ENCODE measurements at regions not wholly inside any gene's neighbourhood (a gene's known extent, or its start where the extent isn't known, plus 50 kb on each side); places are given as distances from the start of the nearest gene placed in this dataset.

GRCh38 chr2:15018814-15019213 lies 386.3 kb downstream of the LRATD1 start:
- no peak for TF ChIP-seq EP300 (IDR thresholded peaks at IDR 0.05; ENCODE audit: borderline replicate concordance in 1 of 2, control insufficient read depth in 1 of 2, low read depth in 2 of 2, low read length in 2 of 2)
- no peak for TF ChIP-seq POLR2A (IDR thresholded peaks at IDR 0.05; ENCODE audit: low read depth, low read length)
- TF ChIP-seq CTCF (IDR thresholded peaks at IDR 0.05 in 2 of 3, conservative IDR thresholded peaks at IDR 0.05 in 1 of 3; ENCODE audit: control insufficient read depth in 2 of 3, extremely low read depth in 1 of 3, insufficient read depth in 1 of 3, low read depth in 3 of 3, low read length in 3 of 3), result no peak
- TF ChIP-seq RFX5 (IDR thresholded peaks at IDR 0.05; ENCODE audit: low read depth, low read length), result no peak
- TF ChIP-seq USF1 (IDR thresholded peaks at IDR 0.05; ENCODE audit: borderline replicate concordance, extremely low read length, insufficient read depth, low read depth, low read length), result no peak

All from GM12878 (cell line).